Astrocyte of the cerebellum (primary cell): ENCODE measurements at regions not wholly inside any gene's neighbourhood (a gene's known extent, or its start where the extent isn't known, plus 50 kb on each side); places are given as distances from the start of the nearest gene placed in this dataset.

Experiments used
- DNase-seq: peaks from one replicate; pipeline ENCODE4 v3.0.0-alpha.2; 2011; ENCODE audit warnings: low read depth
- H3K4me3 ChIP-seq: 2 replicates; pipeline ENCODE4 v1.5.1; 2011; ENCODE audit warnings: mild to moderate bottlenecking, low read depth, low read length, moderate library complexity
- CTCF ChIP-seq: IDR thresholded peaks from 2 replicates; pipeline ENCODE4 v1.5.1; 2012; ENCODE audit warnings: low read length, low read depth, moderate library complexity, mild to moderate bottlenecking; ENCODE audit errors: missing control alignments
- in situ Hi-C: cut with HindIII; loops from 2 replicates; pipeline ENCODE4 v1.10.0; 2017; ENCODE audit warnings: low sequenced_read_pairs

GRCh38 chrX:110557864-110558263 is 199.2 kb downstream of the RTL9 start:
- H3K4me3 ChIP-seq = no peak overlapping the region
- no peak for TF ChIP-seq CTCF
- in situ Hi-C loops = no loop called here
- no peak for DNase-seq

- no peak for DNase-seq
- TF ChIP-seq CTCF = no peak
- no peak overlapping the region for H3K4me3 ChIP-seq
- in situ Hi-C loops = no loop called here
Measured at GRCh38 chrX:110558406-110558805, 199.8 kb downstream of the RTL9 start.

- in situ Hi-C loops = no loop called here
- no peak for TF ChIP-seq CTCF
- DNase-seq = no peak
- no peak overlapping the region for H3K4me3 ChIP-seq
Measured at GRCh38 chrX:110561034-110561433, 202.4 kb downstream of the RTL9 start.

- in situ Hi-C loops = no loop called here
- H3K4me3 ChIP-seq = no peak overlapping the region
- DNase-seq = peak; percentile 71
- no peak for TF ChIP-seq CTCF
Measured at GRCh38 chrX:110563282-110563681, 204.6 kb downstream of the RTL9 start.

GRCh38 chrX:110568441-110568840 is 209.8 kb downstream of the RTL9 start:
- DNase-seq = peak; percentile 19
- TF ChIP-seq CTCF = no peak
- in situ Hi-C loops = no loop called here
- H3K4me3 ChIP-seq = no peak overlapping the region

- no peak overlapping the region for H3K4me3 ChIP-seq
- no peak for DNase-seq
- no peak for TF ChIP-seq CTCF
- in situ Hi-C loops = no loop called here
Measured at GRCh38 chrX:110569506-110569905, 210.9 kb downstream of the RTL9 start.

GRCh38 chrX:110578270-110578669 is 217.3 kb downstream of the CHRDL1 start:
- no peak for DNase-seq
- no peak overlapping the region for H3K4me3 ChIP-seq
- no peak for TF ChIP-seq CTCF
- in situ Hi-C loops = no loop called here
